Tibial nerve (tissue), 4 donors: ENCODE measurements at regions not wholly inside any gene's neighbourhood (a gene's known extent, or its start where the extent isn't known, plus 50 kb on each side); places are given as distances from the start of the nearest gene placed in this dataset.

ENCODE experiments used
- DNase-seq, 2 donors: peaks; one replicate each; pipeline ENCODE4 v3.0.0-alpha.2; 2019; ENCODE audit warnings: low spot score in 2 of 2
- H3K27ac ChIP-seq, 4 donors: fragments of 200-600 bp; sonication (generic) in 3 of 4; one replicate each; pipeline ENCODE4 v1.5.1; 2017 to 2019; ENCODE audit warnings: mild to moderate bottlenecking in 1 of 4
- H3K27me3 ChIP-seq, 2 donors: fragments of 200-600 bp; sonication (generic) in 1 of 2; one replicate each; pipeline versions ENCODE4 v1.5.1 to v1.6.0; 2017 to 2019
- H3K36me3 ChIP-seq, 3 donors: fragments of 200-600 bp; sonication (generic); one replicate each; pipeline ENCODE4 v1.5.1; 2018 to 2019
- H3K4me1 ChIP-seq, 4 donors: fragments of 200-600 bp; sonication (generic) in 3 of 4; one replicate each; pipeline ENCODE4 v1.5.1; 2017 to 2019
- H3K4me3 ChIP-seq, 4 donors: fragments of 200-600 bp; sonication (generic) in 3 of 4; one replicate each; pipeline ENCODE4 v1.5.1; 2017 to 2019; ENCODE audit warnings: mild to moderate bottlenecking in 1 of 4, moderate library complexity in 1 of 4
- H3K9me3 ChIP-seq, 4 donors: fragments of 200-600 bp; sonication (generic) in 3 of 4; one replicate each; pipeline ENCODE4 v1.5.1; 2017 to 2019
- CTCF ChIP-seq, 5 experiments: fragments of 200-600 bp in 3 of 5; fragments of 450-650 bp in 2 of 5; sonication (generic) in 3 of 5; IDR thresholded peaks; one replicate each; pipeline ENCODE4 v1.5.1; 2016 to 2019; ENCODE audit warnings: antibody characterized with exemption in 5 of 5, mild to moderate bottlenecking in 3 of 5, moderate library complexity in 2 of 5
- EP300 ChIP-seq, 2 donors: sonication (generic); formaldehyde crosslinking; IDR thresholded peaks; one replicate each; pipeline ENCODE4 v1.6.1; 2017; ENCODE audit warnings: antibody characterized with exemption in 2 of 2, mild to moderate bottlenecking in 1 of 2
- POLR2A ChIP-seq, 2 donors: fragments of 450-650 bp; IDR thresholded peaks; one replicate each; pipeline ENCODE4 v1.6.1; 2017; ENCODE audit warnings: antibody characterized with exemption in 2 of 2, mild to moderate bottlenecking in 2 of 2, moderate library complexity in 2 of 2
- WGBS, 2 donors: methylation state at CpG; one replicate each; pipeline ENCODE4 v1.1.5; 2018; 5-methylcytosine and 5-hydroxymethylcytosine counted together

GRCh38 chr4:106698621-106699195 is 330.1 kb upstream of the GIMD1 start:
- H3K9me3 ChIP-seq: peaks cover 0 to 6% (median 0%) of the 10 kb centered on the region in 4 donors
- no peak overlapping the region for H3K4me3 ChIP-seq
- H3K4me1 ChIP-seq: peaks cover 0 to 8% (median 0%) of the 10 kb centered on the region in 4 donors
- H3K27ac ChIP-seq: no peak overlapping the region
- WGBS, 2 donors: 73 to 78% methylated on average over 1 of the region's 1 CpG
- DNase-seq: no peak
- TF ChIP-seq EP300 (IDR thresholded peaks at IDR 0.05) (no peak), CTCF (IDR thresholded peaks at IDR 0.05) (no peak), POLR2A (IDR thresholded peaks at IDR 0.05) (no peak)
- H3K36me3 ChIP-seq: no peaks in the 10 kb centered on the region
- no peaks in the 10 kb centered on the region for H3K27me3 ChIP-seq

GRCh38 chr4:106695501-106696262 is 327.1 kb upstream of the GIMD1 start:
- no peaks in the 10 kb centered on the region for H3K36me3 ChIP-seq
- no peak for TF ChIP-seq EP300 (IDR thresholded peaks at IDR 0.05)
- TF ChIP-seq POLR2A (IDR thresholded peaks at IDR 0.05): no peak
- TF ChIP-seq CTCF (IDR thresholded peaks at IDR 0.05): no peak
- H3K4me1 ChIP-seq: peaks cover 0 to 8% (median 0%) of the 10 kb centered on the region in 4 donors
- H3K9me3 ChIP-seq: no peaks in the 10 kb centered on the region
- no peaks in the 10 kb centered on the region for H3K27me3 ChIP-seq
- no peak overlapping the region for H3K4me3 ChIP-seq
- no peak for DNase-seq
- no peak overlapping the region for H3K27ac ChIP-seq
- WGBS, 2 donors: 46 to 51% methylated on average over 4 of the region's 4 CpGs

GRCh38 chr4:106694232-106694631 is 325.7 kb upstream of the GIMD1 start:
- Histone ChIP-seq H3K27ac (no peak overlapping the region), H3K9me3 (no peaks in the 10 kb centered on the region), H3K4me1 (peaks cover 0 to 8% (median 0%) of the 10 kb centered on the region in 4 donors), H3K4me3 (no peak overlapping the region), H3K36me3 (no peaks in the 10 kb centered on the region), H3K27me3 (no peaks in the 10 kb centered on the region)
- TF ChIP-seq CTCF (IDR thresholded peaks at IDR 0.05) (no peak), POLR2A (IDR thresholded peaks at IDR 0.05) (no peak), EP300 (IDR thresholded peaks at IDR 0.05) (no peak)
- WGBS, 2 donors: 83 to 89% methylated on average over 2 of the region's 2 CpGs
- no peak for DNase-seq

GRCh38 chr4:106691749-106692148 is 323.2 kb upstream of the GIMD1 start:
- no peak for DNase-seq
- Histone ChIP-seq H3K4me3 (no peak overlapping the region), H3K9me3 (no peaks in the 10 kb centered on the region), H3K4me1 (peaks cover 0 to 8% (median 0%) of the 10 kb centered on the region in 4 donors), H3K27ac (no peak overlapping the region), H3K27me3 (no peaks in the 10 kb centered on the region), H3K36me3 (no peaks in the 10 kb centered on the region)
- 18 to 30% methylated on average over 2 of the region's 2 CpGs for WGBS, 2 donors
- TF ChIP-seq CTCF (IDR thresholded peaks at IDR 0.05) (no peak), POLR2A (IDR thresholded peaks at IDR 0.05) (no peak), EP300 (IDR thresholded peaks at IDR 0.05) (no peak)

GRCh38 chr4:106690487-106690886 is 321.9 kb upstream of the GIMD1 start:
- Histone ChIP-seq H3K4me1 (peaks cover 0 to 2% (median 0%) of the 10 kb centered on the region in 4 donors), H3K9me3 (no peaks in the 10 kb centered on the region), H3K4me3 (no peak overlapping the region), H3K27me3 (no peaks in the 10 kb centered on the region), H3K36me3 (no peaks in the 10 kb centered on the region), H3K27ac (no peak overlapping the region)
- no peak for DNase-seq
- WGBS, 2 donors: 7% methylated on average over 4 of the region's 4 CpGs
- TF ChIP-seq CTCF (IDR thresholded peaks at IDR 0.05): no peak
- TF ChIP-seq EP300 (IDR thresholded peaks at IDR 0.05): no peak
